Vagina (tissue), 2 donors: ENCODE measurements at regions not wholly inside any gene's neighbourhood (a gene's known extent, or its start where the extent isn't known, plus 50 kb on each side); places are given as distances from the start of the nearest gene placed in this dataset.

ENCODE experiments used
- DNase-seq, 2 donors: peaks; one replicate each; pipeline ENCODE4 v3.0.0-alpha.2; 2017; ENCODE audit errors: extremely low spot score in 2 of 2
- H3K27ac ChIP-seq: fragments of 200-600 bp; sonication (generic); one replicate; pipeline ENCODE4 v1.5.1; 2019
- H3K27me3 ChIP-seq: fragments of 200-600 bp; sonication (generic); one replicate; pipeline ENCODE4 v1.5.1; 2019
- H3K36me3 ChIP-seq, 2 donors: fragments of 200-600 bp; sonication (generic); one replicate each; pipeline ENCODE4 v1.5.1; 2017 to 2019
- H3K4me1 ChIP-seq: fragments of 200-600 bp; sonication (generic); one replicate; pipeline ENCODE4 v1.5.1; 2019
- H3K4me3 ChIP-seq, 2 donors: fragments of 200-600 bp; sonication (generic); 1 replicate in 1 of 2; 2 replicates in 1 of 2; pipeline ENCODE4 v1.5.1; 2016 to 2019
- H3K9me3 ChIP-seq: fragments of 200-600 bp; sonication (generic); one replicate; pipeline ENCODE4 v1.5.1; 2019
- CTCF ChIP-seq, 3 experiments: fragments of 450-650 bp in 2 of 3; fragments of 200-600 bp in 1 of 3; sonication (generic) in 1 of 3; IDR thresholded peaks; one replicate each; pipeline ENCODE4 v1.5.1; 2017 to 2019; ENCODE audit warnings: antibody characterized with exemption in 3 of 3, mild to moderate bottlenecking in 2 of 3, moderate library complexity in 2 of 3
- POLR2A ChIP-seq, 2 donors: fragments of 450-650 bp; IDR thresholded peaks; one replicate each; pipeline ENCODE4 v1.6.1; 2017; ENCODE audit warnings: antibody characterized with exemption in 2 of 2, mild to moderate bottlenecking in 2 of 2, moderate library complexity in 2 of 2
- POLR2AphosphoS5 ChIP-seq, 2 donors: sonication (generic); formaldehyde crosslinking; IDR thresholded peaks; one replicate each; pipeline ENCODE4 v1.9.0; 2017; ENCODE audit warnings: antibody characterized with exemption in 2 of 2, mild to moderate bottlenecking in 2 of 2, low read depth in 1 of 2; ENCODE audit not compliant: insufficient read depth in 1 of 2
- intact Hi-C: fragments of 100-400 bp; cut with DNase I; formaldehyde crosslinking; loops from one replicate; pipeline ENCODE4 v1.15.1; 2023

GRCh38 chr6:44044940-44045671, 82.1 kb downstream of the MRPL14 start:
- Histone ChIP-seq H3K27ac (no peak overlapping the region), H3K4me1 (peaks cover 60% of the 10 kb centered on the region), H3K9me3 (no peaks in the 10 kb centered on the region), H3K36me3 (no peaks in the 10 kb centered on the region), H3K27me3 (no peaks in the 10 kb centered on the region), H3K4me3 (no peak overlapping the region)
- no peak for DNase-seq
- no peak for TF ChIP-seq POLR2AphosphoS5 (IDR thresholded peaks at IDR 0.05; ENCODE audit: insufficient read depth in 1 of 2, low read depth in 1 of 2)
- TF ChIP-seq CTCF (IDR thresholded peaks at IDR 0.05), result no peak
- TF ChIP-seq POLR2A (IDR thresholded peaks at IDR 0.05), result no peak
- intact Hi-C loops, result no loop called here

GRCh38 chr6:44044154-44044539, 83.1 kb downstream of the MRPL14 start:
- intact Hi-C loops, result no loop called here
- no peaks in the 10 kb centered on the region for H3K9me3 ChIP-seq
- H3K36me3 ChIP-seq, result no peaks in the 10 kb centered on the region
- no peak for TF ChIP-seq CTCF (IDR thresholded peaks at IDR 0.05)
- no peak for TF ChIP-seq POLR2AphosphoS5 (IDR thresholded peaks at IDR 0.05; ENCODE audit: insufficient read depth in 1 of 2, low read depth in 1 of 2)
- TF ChIP-seq POLR2A (IDR thresholded peaks at IDR 0.05), result no peak
- peak overlapping the region; percentile 72 for H3K27ac ChIP-seq
- H3K4me3 ChIP-seq, result no peak overlapping the region
- peaks cover 51% of the 10 kb centered on the region for H3K4me1 ChIP-seq
- DNase-seq, result no peak
- H3K27me3 ChIP-seq, result no peaks in the 10 kb centered on the region

- peak overlapping the region; percentile 72 for H3K27ac ChIP-seq
- H3K27me3 ChIP-seq, result no peaks in the 10 kb centered on the region
- no peak for DNase-seq
- no peaks in the 10 kb centered on the region for H3K9me3 ChIP-seq
- H3K36me3 ChIP-seq, result no peaks in the 10 kb centered on the region
- peaks cover 45% of the 10 kb centered on the region for H3K4me1 ChIP-seq
- intact Hi-C loops, result no loop called here
- H3K4me3 ChIP-seq, result no peak overlapping the region
- no peak for TF ChIP-seq POLR2A (IDR thresholded peaks at IDR 0.05)
Measured at GRCh38 chr6:44043479-44044153, 83.6 kb downstream of the MRPL14 start.

GRCh38 chr6:44042989-44043478, 84.2 kb downstream of the MRPL14 start:
- H3K27ac ChIP-seq, result peak overlapping the region; percentile 72
- intact Hi-C loops, result no loop called here
- peaks cover 39% of the 10 kb centered on the region for H3K4me1 ChIP-seq
- TF ChIP-seq POLR2A (IDR thresholded peaks at IDR 0.05), result no peak
- no peak for TF ChIP-seq POLR2AphosphoS5 (IDR thresholded peaks at IDR 0.05; ENCODE audit: insufficient read depth in 1 of 2, low read depth in 1 of 2)
- no peak for TF ChIP-seq CTCF (IDR thresholded peaks at IDR 0.05)
- no peaks in the 10 kb centered on the region for H3K9me3 ChIP-seq
- no peaks in the 10 kb centered on the region for H3K27me3 ChIP-seq
- DNase-seq, result no peak
- H3K4me3 ChIP-seq, result no peak overlapping the region
- H3K36me3 ChIP-seq, result no peaks in the 10 kb centered on the region

GRCh38 chr6:44042261-44042988, 84.8 kb downstream of the MRPL14 start:
- no peak for DNase-seq
- intact Hi-C loops, result no loop called here
- TF ChIP-seq POLR2A (IDR thresholded peaks at IDR 0.05) (no peak), CTCF (IDR thresholded peaks at IDR 0.05) (no peak), POLR2AphosphoS5 (IDR thresholded peaks at IDR 0.05; ENCODE audit: insufficient read depth in 1 of 2, low read depth in 1 of 2) (no peak)
- Histone ChIP-seq H3K4me1 (peaks cover 33% of the 10 kb centered on the region), H3K4me3 (no peak overlapping the region), H3K36me3 (no peaks in the 10 kb centered on the region), H3K27ac (peak overlapping the region; percentile 80), H3K9me3 (no peaks in the 10 kb centered on the region), H3K27me3 (no peaks in the 10 kb centered on the region)
